Smooth muscle cell of the brain vasculature (primary cell): ENCODE measurements at regions not wholly inside any gene's neighbourhood (a gene's known extent, or its start where the extent isn't known, plus 50 kb on each side); places are given as distances from the start of the nearest gene placed in this dataset.
A peak's percentile ranks its signal among the peaks of the same experiment; 100 is the strongest.

Experiments used
- DNase-seq: peaks from one replicate; pipeline ENCODE4 v3.0.0-alpha.2; 2012; ENCODE audit warnings: low read depth, low spot score

GRCh38 chr16:85472514-85472913, 140.6 kb upstream of the GSE1 start:
- no peak for DNase-seq

- DNase-seq, result no peak
Measured at GRCh38 chr16:85473323-85473722, 139.8 kb upstream of the GSE1 start.

- DNase-seq, result no peak
Measured at GRCh38 chr16:85473909-85474620, 139.1 kb upstream of the GSE1 start.

GRCh38 chr16:85474621-85475217, 138.4 kb upstream of the GSE1 start:
- DNase-seq, result no peak

- no peak for DNase-seq
Measured at GRCh38 chr16:85475233-85475632, 137.9 kb upstream of the GSE1 start.

GRCh38 chr16:85475691-85476300, 137.3 kb upstream of the GSE1 start:
- no peak for DNase-seq

- no peak for DNase-seq
Measured at GRCh38 chr16:85476389-85476788, 136.7 kb upstream of the GSE1 start.

- DNase-seq, result no peak
Measured at GRCh38 chr16:85477801-85478363, 135.2 kb upstream of the GSE1 start.

GRCh38 chr16:85479972-85480726, 133.0 kb upstream of the GSE1 start:
- no peak for DNase-seq

- DNase-seq, result peak; percentile 39
Measured at GRCh38 chr16:85480727-85481101, 132.4 kb upstream of the GSE1 start.

- DNase-seq, result no peak
Measured at GRCh38 chr16:85481206-85481605, 131.9 kb upstream of the GSE1 start.

GRCh38 chr16:85481738-85482137, 131.4 kb upstream of the GSE1 start:
- DNase-seq, result no peak

GRCh38 chr16:85483424-85483823, 129.7 kb upstream of the GSE1 start:
- no peak for DNase-seq

- no peak for DNase-seq
Measured at GRCh38 chr16:85484347-85485300, 128.5 kb upstream of the GSE1 start.

- DNase-seq, result no peak
Measured at GRCh38 chr16:85485379-85485778, 127.7 kb upstream of the GSE1 start.

GRCh38 chr16:85486256-85486915, 126.7 kb upstream of the GSE1 start:
- no peak for DNase-seq

GRCh38 chr16:85488414-85488813, 124.7 kb upstream of the GSE1 start:
- no peak for DNase-seq

- no peak for DNase-seq
Measured at GRCh38 chr16:85490407-85491057, 122.6 kb upstream of the GSE1 start.

- DNase-seq, result no peak
Measured at GRCh38 chr16:85491058-85491771, 121.9 kb upstream of the GSE1 start.
